ENCODE measurements at regions not wholly inside any gene's neighbourhood (a gene's known extent, or its start where the extent isn't known, plus 50 kb on each side); places are given as distances from the start of the nearest gene placed in this dataset.

DNA sequence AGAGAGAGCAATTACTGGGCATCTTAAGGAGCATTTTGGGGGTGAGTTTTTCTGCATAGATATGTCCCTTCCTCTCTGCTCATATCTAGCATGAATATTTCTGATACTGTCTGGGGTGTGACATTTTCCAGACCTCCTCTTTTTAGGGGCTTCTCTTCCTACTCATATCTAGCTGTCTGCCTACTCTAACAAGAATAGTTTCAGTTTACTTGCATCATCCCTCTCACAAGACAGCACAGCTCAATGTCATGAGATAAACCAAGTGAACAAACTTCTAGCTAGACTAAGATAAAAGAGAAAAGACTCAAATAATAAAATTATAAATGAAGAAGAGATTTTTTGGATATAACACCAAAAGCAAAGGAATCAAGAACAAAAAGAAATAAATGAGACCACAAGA lies 419.5 kb upstream of the SORCS1 start:
- H3K9me3 ChIP-seq = no peaks in the 10 kb centered on the region
- H3K36me3 ChIP-seq (ENCODE audit: low read depth, missing control alignments) = no peaks in the 10 kb centered on the region
- H3K27ac ChIP-seq = no peak overlapping the region
- intact Hi-C loops (cut with DNase I; ENCODE audit: low total_unique reads) = no loop called here
- no peak for TF ChIP-seq POLR2A (IDR thresholded peaks at IDR 0.05)
- no peaks in the 10 kb centered on the region for H3K4me1 ChIP-seq
- H3K27me3 ChIP-seq = no peaks in the 10 kb centered on the region
- no peak for DNase-seq
- H3K4me3 ChIP-seq = no peak overlapping the region

DNA sequence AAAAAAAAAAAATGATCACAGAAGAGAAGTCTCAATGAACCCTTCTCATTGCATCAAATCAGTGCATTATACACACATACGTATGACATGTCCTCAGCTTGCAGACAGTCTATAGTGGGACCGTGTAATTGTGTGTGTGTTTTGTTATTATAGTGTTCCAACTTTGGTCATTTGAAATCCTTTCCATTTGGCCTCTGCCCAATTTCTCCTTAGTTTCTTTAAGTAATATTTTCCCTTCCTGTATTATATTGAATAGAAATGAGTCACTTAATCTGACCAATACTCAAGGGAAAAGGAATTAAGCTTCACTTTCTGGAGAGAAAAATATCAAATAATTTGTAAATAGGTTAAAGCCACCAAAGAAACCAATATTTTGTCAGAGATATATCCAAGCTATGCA lies 415.5 kb upstream of the SORCS1 start:
- no peak overlapping the region for H3K4me3 ChIP-seq
- H3K36me3 ChIP-seq (ENCODE audit: low read depth, missing control alignments) = no peaks in the 10 kb centered on the region
- H3K9me3 ChIP-seq = no peaks in the 10 kb centered on the region
- DNase-seq = no peak
- no peaks in the 10 kb centered on the region for H3K4me1 ChIP-seq
- TF ChIP-seq, protein P1, sequence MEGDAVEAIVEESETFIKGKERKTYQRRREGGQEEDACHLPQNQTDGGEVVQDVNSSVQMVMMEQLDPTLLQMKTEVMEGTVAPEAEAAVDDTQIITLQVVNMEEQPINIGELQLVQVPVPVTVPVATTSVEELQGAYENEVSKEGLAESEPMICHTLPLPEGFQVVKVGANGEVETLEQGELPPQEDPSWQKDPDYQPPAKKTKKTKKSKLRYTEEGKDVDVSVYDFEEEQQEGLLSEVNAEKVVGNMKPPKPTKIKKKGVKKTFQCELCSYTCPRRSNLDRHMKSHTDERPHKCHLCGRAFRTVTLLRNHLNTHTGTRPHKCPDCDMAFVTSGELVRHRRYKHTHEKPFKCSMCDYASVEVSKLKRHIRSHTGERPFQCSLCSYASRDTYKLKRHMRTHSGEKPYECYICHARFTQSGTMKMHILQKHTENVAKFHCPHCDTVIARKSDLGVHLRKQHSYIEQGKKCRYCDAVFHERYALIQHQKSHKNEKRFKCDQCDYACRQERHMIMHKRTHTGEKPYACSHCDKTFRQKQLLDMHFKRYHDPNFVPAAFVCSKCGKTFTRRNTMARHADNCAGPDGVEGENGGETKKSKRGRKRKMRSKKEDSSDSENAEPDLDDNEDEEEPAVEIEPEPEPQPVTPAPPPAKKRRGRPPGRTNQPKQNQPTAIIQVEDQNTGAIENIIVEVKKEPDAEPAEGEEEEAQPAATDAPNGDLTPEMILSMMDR (IDR thresholded peaks at IDR 0.05) = no peak
- no peak for TF ChIP-seq POLR2A (IDR thresholded peaks at IDR 0.05)
- intact Hi-C loops (cut with DNase I; ENCODE audit: low total_unique reads) = no loop called here
- WGBS, 2 donors = 74 to 84% methylated on average over 2 of the region's 2 CpGs
- H3K27me3 ChIP-seq = no peaks in the 10 kb centered on the region
- no peak overlapping the region for H3K27ac ChIP-seq

DNA sequence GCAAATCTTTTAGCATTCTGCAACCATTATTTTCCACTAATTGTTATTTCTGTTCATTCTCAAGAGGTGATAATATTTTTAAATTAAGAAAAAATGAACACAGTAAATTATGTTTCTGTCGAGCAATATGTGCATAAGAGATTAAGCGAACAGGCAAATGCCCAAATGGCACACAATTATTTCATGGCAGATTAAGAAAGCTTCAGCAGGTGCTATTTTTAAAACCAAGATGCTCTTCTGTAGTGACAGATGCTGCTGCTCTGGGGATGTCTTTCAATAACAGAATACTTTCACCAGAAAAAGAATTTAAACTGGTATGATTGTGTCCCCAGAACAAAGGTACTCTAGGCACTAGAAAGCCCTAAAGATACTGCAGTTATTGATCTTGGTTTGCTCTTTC lies 412.7 kb upstream of the SORCS1 start:
- no peaks in the 10 kb centered on the region for H3K27me3 ChIP-seq
- H3K27ac ChIP-seq = no peak overlapping the region
- no peaks in the 10 kb centered on the region for H3K36me3 ChIP-seq (ENCODE audit: low read depth, missing control alignments)
- H3K4me1 ChIP-seq = no peaks in the 10 kb centered on the region
- WGBS, 2 donors = 41 to 45% methylated on average over 2 of the region's 2 CpGs
- no peak for TF ChIP-seq POLR2A (IDR thresholded peaks at IDR 0.05)
- intact Hi-C loops (cut with DNase I; ENCODE audit: low total_unique reads) = no loop called here
- no peak for DNase-seq
- no peaks in the 10 kb centered on the region for H3K9me3 ChIP-seq
- no peak overlapping the region for H3K4me3 ChIP-seq

DNA sequence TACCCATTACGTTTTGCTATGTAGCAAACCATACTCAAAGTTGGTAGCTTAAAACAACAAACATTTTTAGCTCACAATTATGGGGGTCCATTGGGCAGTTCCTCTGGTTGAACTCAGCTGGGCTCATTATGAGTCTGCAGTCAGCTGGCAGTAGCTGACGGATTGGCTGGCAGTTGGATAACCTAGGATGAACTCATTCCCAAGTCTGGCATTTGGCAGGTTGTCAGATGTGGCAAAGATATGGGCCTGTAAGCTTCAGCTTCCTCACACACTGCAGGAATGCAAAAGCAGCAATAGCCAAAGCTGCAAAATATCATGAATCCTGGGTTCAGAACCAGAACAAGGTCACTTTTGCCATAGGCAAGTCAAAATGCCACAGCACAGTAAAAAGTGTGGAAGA lies 412.2 kb upstream of the SORCS1 start:
- Histone ChIP-seq H3K4me1 (no peaks in the 10 kb centered on the region), H3K27me3 (no peaks in the 10 kb centered on the region), H3K9me3 (no peaks in the 10 kb centered on the region), H3K36me3 (ENCODE audit: low read depth, missing control alignments) (no peaks in the 10 kb centered on the region), H3K27ac (no peak overlapping the region), H3K4me3 (no peak overlapping the region)
- intact Hi-C loops (cut with DNase I; ENCODE audit: low total_unique reads) = no loop called here
- WGBS, 2 donors = 57 to 58% methylated on average over 2 of the region's 2 CpGs
- TF ChIP-seq, protein P1 (IDR thresholded peaks at IDR 0.05) = no peak
- TF ChIP-seq POLR2A (IDR thresholded peaks at IDR 0.05) = no peak
- no peak for DNase-seq

DNA sequence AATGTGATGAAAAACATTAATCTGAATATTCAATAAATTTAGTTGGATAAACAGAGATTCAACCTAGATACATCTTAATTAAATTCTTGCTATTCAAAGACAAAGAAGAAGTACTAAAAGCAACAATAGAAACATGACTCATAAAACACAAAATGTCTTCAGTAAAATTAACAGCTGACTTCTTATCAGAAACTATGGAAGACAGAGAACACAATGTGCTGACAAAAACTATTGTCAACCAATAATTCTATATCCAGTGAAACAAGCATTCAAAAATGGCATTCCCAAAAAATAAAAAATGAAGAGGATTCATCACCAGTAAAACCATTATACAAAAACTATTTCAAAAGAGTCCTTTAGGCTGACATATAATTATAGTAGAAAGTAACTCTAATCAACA lies 400.5 kb upstream of the SORCS1 start:
- H3K4me3 ChIP-seq = no peak overlapping the region
- H3K4me1 ChIP-seq = no peaks in the 10 kb centered on the region
- no peak for DNase-seq
- no peaks in the 10 kb centered on the region for H3K36me3 ChIP-seq (ENCODE audit: low read depth, missing control alignments)
- intact Hi-C loops (cut with DNase I; ENCODE audit: low total_unique reads) = no loop called here
- no peak overlapping the region for H3K27ac ChIP-seq
- TF ChIP-seq, protein P1 (IDR thresholded peaks at IDR 0.05) = no peak
- TF ChIP-seq POLR2A (IDR thresholded peaks at IDR 0.05) = no peak
- no peaks in the 10 kb centered on the region for H3K27me3 ChIP-seq
- H3K9me3 ChIP-seq = no peaks in the 10 kb centered on the region

DNA sequence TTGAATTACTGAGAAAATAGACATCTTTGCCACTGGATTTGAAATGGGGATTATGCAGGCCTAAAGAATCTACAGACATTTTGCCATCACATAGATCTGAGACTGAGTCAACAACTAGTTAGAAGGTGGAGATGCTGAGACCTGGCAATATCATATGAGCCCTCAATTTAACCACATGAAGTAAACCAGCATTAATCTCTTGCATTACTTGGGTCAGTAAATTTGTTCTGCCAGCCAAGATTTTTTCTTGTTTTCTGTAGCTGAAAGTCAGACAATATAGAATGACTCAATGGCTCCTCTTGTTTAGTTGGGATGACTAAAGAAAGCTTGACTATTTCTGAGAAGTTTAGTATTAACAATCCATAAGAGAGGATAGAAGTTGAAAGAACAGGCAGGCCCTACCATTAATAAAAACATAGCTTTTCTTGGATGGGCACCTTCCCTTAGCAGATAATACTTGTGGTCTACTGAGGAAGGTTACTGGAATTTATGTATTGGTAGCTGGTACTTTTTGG lies 396.7 kb upstream of the SORCS1 start:
- TF ChIP-seq, protein P1 (IDR thresholded peaks at IDR 0.05) = no peak
- TF ChIP-seq POLR2A (IDR thresholded peaks at IDR 0.05) = no peak
- intact Hi-C loops (cut with DNase I; ENCODE audit: low total_unique reads) = no loop called here
- Histone ChIP-seq H3K4me1 (no peaks in the 10 kb centered on the region), H3K27ac (no peak overlapping the region), H3K4me3 (no peak overlapping the region), H3K36me3 (ENCODE audit: low read depth, missing control alignments) (no peaks in the 10 kb centered on the region), H3K27me3 (no peaks in the 10 kb centered on the region), H3K9me3 (no peaks in the 10 kb centered on the region)
- DNase-seq = no peak

Measured in testis (tissue), 2 donors.